HEK293 (cell line): ENCODE measurements at regions not wholly inside any gene's neighbourhood (a gene's known extent, or its start where the extent isn't known, plus 50 kb on each side); places are given as distances from the start of the nearest gene placed in this dataset.

Source experiments
- CTCF ChIA-PET: fragments of 350-600 bp; formaldehyde crosslinking; extraction: SDS; loops from one replicate; lab custom pipeline; 2021; ENCODE audit warnings: antibody characterized with exemption; lab: Yijun Ruan, JAX
- POLR2A ChIA-PET: fragments of 300-600 bp; formaldehyde crosslinking; extraction: SDS; loops from one replicate; lab custom pipeline; 2020; ENCODE audit warnings: antibody characterized with exemption, inconsistent platforms; lab: Yijun Ruan, JAX
- H3K27ac ChIP-seq: fragments of 200-500 bp; sonication (Bioruptor generic); 2 replicates; pipeline ENCODE4 v1.5.1; 2014; ENCODE audit warnings: low read depth, low read length, control low read depth, inconsistent platforms; ENCODE audit errors: extremely low read depth
- H3K36me3 ChIP-seq, 2 experiments: fragments of 200-500 bp in 1 of 2; sonication (Bioruptor generic) in 1 of 2; 1 replicate in 1 of 2; 2 replicates in 1 of 2; pipeline ENCODE4 v1.5.1; 2014 to 2017; ENCODE audit warnings: inconsistent platforms in 2 of 2, low read length in 2 of 2; ENCODE audit not compliant: control insufficient read depth in 2 of 2, insufficient read depth in 1 of 2
- H3K4me1 ChIP-seq: fragments of 200-500 bp; sonication (Bioruptor generic); 2 replicates; pipeline ENCODE4 v1.5.1; 2014; ENCODE audit warnings: mild to moderate bottlenecking, low read length, inconsistent platforms; ENCODE audit not compliant: control insufficient read depth, insufficient read depth
- H3K4me3 ChIP-seq: 2 replicates; pipeline ENCODE4 v1.5.1; 2011; ENCODE audit warnings: low read depth, mild to moderate bottlenecking, control low read depth, low read length, moderate library complexity
- H3K9me3 ChIP-seq: fragments of 200-500 bp; sonication (Bioruptor generic); 2 replicates; pipeline ENCODE4 v1.5.1; 2014; ENCODE audit warnings: low read depth, low read length, inconsistent platforms; ENCODE audit not compliant: control insufficient read depth, insufficient read depth
- GLI4 ChIP-seq: fragments of 450-650 bp; formaldehyde crosslinking; IDR thresholded peaks from 2 replicates; pipeline ENCODE4 v1.5.1; 2016; ENCODE audit warnings: missing biosample characterization, missing genetic modification characterization
- MEIS1 ChIP-seq: sonication (generic); formaldehyde crosslinking; IDR thresholded peaks from 2 replicates; pipeline ENCODE4 v1.8.1; 2022; ENCODE audit warnings: missing genetic modification reagents, mild to moderate bottlenecking, borderline replicate concordance
- PATZ1 ChIP-seq: fragments of 450-650 bp; formaldehyde crosslinking; IDR thresholded peaks from 2 replicates; pipeline ENCODE4 v1.5.1; 2016; ENCODE audit warnings: missing biosample characterization, missing genetic modification characterization
- PRDM2 ChIP-seq: fragments of 450-650 bp; formaldehyde crosslinking; IDR thresholded peaks from 2 replicates; pipeline ENCODE4 v1.5.1; 2016; ENCODE audit warnings: missing biosample characterization, missing genetic modification characterization, borderline replicate concordance
- SCRT2 ChIP-seq: fragments of 450-650 bp; formaldehyde crosslinking; IDR thresholded peaks from 2 replicates; pipeline ENCODE4 v1.5.1; 2016; ENCODE audit warnings: missing biosample characterization, missing genetic modification characterization
- ZBTB11 ChIP-seq: fragments of 450-650 bp; formaldehyde crosslinking; conservative IDR thresholded peaks from 2 replicates; pipeline ENCODE4 v1.5.1; 2016; ENCODE audit warnings: low read depth, missing biosample characterization, missing genetic modification characterization
- ZFP37 ChIP-seq: fragments of 450-650 bp; formaldehyde crosslinking; IDR thresholded peaks from 2 replicates; pipeline ENCODE4 v1.5.1; 2016; ENCODE audit warnings: missing biosample characterization, missing genetic modification characterization
- ZNF16 ChIP-seq: fragments of 450-650 bp; formaldehyde crosslinking; IDR thresholded peaks from 2 replicates; pipeline ENCODE4 v1.5.1; 2016; ENCODE audit warnings: low read depth, missing biosample characterization, missing genetic modification characterization
- ZNF2 ChIP-seq: fragments of 450-650 bp; formaldehyde crosslinking; IDR thresholded peaks from 2 replicates; pipeline ENCODE4 v1.5.1; 2016; ENCODE audit warnings: missing biosample characterization, missing genetic modification characterization
- ZNF202 ChIP-seq: fragments of 450-650 bp; formaldehyde crosslinking; IDR thresholded peaks from 2 replicates; pipeline ENCODE4 v1.5.1; 2016; ENCODE audit warnings: missing biosample characterization, missing genetic modification characterization, borderline replicate concordance
- ZNF214 ChIP-seq: fragments of 450-650 bp; formaldehyde crosslinking; IDR thresholded peaks from 2 replicates; pipeline ENCODE4 v1.5.1; 2017; ENCODE audit warnings: missing biosample characterization, mild to moderate bottlenecking, missing genetic modification characterization, borderline replicate concordance
- ZNF26 ChIP-seq: fragments of 450-650 bp; formaldehyde crosslinking; IDR thresholded peaks from 2 replicates; pipeline ENCODE4 v1.5.1; 2016; ENCODE audit warnings: missing biosample characterization, missing genetic modification characterization
- ZNF521 ChIP-seq: fragments of 450-650 bp; formaldehyde crosslinking; IDR thresholded peaks from 2 replicates; pipeline ENCODE4 v1.5.1; 2017; ENCODE audit warnings: missing biosample characterization, mild to moderate bottlenecking, missing genetic modification characterization
- ZNF585B ChIP-seq: fragments of 450-650 bp; formaldehyde crosslinking; IDR thresholded peaks from 2 replicates; pipeline ENCODE4 v1.5.1; 2016; ENCODE audit warnings: missing biosample characterization, missing genetic modification characterization
- ZNF610 ChIP-seq: fragments of 450-650 bp; formaldehyde crosslinking; IDR thresholded peaks from 2 replicates; pipeline ENCODE4 v1.5.1; 2016; ENCODE audit warnings: missing biosample characterization, missing genetic modification characterization, borderline replicate concordance
- ZNF654 ChIP-seq: fragments of 450-650 bp; formaldehyde crosslinking; IDR thresholded peaks from 2 replicates; pipeline ENCODE4 v1.5.1; 2016; ENCODE audit warnings: low read depth, missing biosample characterization, missing genetic modification characterization
- ZNF658 ChIP-seq: fragments of 450-650 bp; formaldehyde crosslinking; IDR thresholded peaks from 2 replicates; pipeline ENCODE4; 2016; ENCODE audit warnings: missing biosample characterization, missing genetic modification characterization
- ZXDB ChIP-seq: fragments of 450-650 bp; formaldehyde crosslinking; IDR thresholded peaks from 2 replicates; pipeline ENCODE4 v1.5.1; 2016; ENCODE audit warnings: missing biosample characterization, missing genetic modification characterization
- TF ChIP-seq, protein P1 (sequence below): fragments of 450-650 bp; formaldehyde crosslinking; IDR thresholded peaks from 2 replicates; pipeline ENCODE4 v1.5.1; 2016; ENCODE audit warnings: missing biosample characterization, missing genetic modification characterization
- TF ChIP-seq, protein P2 (sequence below): fragments of 450-650 bp; formaldehyde crosslinking; IDR thresholded peaks from 2 replicates; pipeline ENCODE4 v1.5.1; 2016; ENCODE audit warnings: missing biosample characterization, missing genetic modification characterization

DNA sequence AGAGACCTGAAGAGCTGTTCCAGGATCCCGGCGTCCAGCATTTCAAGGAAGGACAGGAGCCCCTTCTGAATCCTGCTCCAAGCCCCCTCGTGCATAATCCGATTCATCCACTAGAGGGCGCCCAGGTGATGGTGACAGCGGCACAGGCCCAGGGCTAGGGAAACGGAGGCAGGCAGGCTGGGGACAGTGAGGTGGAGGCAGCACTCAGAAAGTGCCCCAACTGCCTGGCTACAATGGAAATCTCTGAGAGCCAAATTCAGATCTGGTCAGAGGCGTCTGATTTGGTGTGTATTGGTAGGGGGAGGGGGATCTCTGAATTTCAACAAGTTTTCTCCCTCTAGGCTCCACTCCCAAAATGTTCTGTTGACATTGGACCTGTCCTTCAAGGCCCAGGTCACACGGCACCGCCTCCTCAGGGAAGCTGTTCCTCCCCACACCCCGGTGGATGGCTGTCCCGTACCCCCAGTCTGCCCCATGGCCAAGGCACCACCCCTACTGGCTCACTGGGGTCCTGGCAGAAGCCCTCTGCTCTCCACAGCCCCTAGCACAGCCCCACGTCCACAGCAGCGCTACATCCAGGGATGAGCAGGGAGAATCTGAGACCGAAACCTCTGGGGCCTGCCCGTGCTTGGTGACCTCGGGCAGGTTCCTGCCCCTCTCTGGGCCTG is 142.9 kb downstream of the CRYBB2 start:
- Histone ChIP-seq H3K4me3 (no peak overlapping the region), H3K36me3 (peaks cover 0 to 61% of the 10 kb centered on the region in 2 experiments; a peak in 2 of 3 replicates), H3K9me3 (no peaks in the 10 kb centered on the region), H3K27ac (no peak overlapping the region), H3K4me1 (no peaks in the 10 kb centered on the region)
- ChIA-PET POLR2A (interaction anchor here (0.5 to 0.9 kb wide), 2 partner anchors 39 to 85 kb away, joined by 3 read pairs; no protein-coding TSS in a partner anchor), CTCF (interaction anchor here (0.7 to 4.2 kb wide), 15 partner anchors 11 to 468 kb away, joined by 3 to 22 read pairs (median 4); no protein-coding TSS in a partner anchor)
- no peak for TF ChIP-seq ZNF26 (tag by site-specific recombination)
- 0 out of 2 replicates have a peak, but pooled peaks have one; percentile 48 for TF ChIP-seq ZNF2 (tag by site-specific recombination)
- TF ChIP-seq ZXDB (tag by site-specific recombination): no peak
- peak; percentile 84 for TF ChIP-seq ZNF654 (tag by site-specific recombination)
- no peak for TF ChIP-seq ZNF658 (tag by site-specific recombination)
- TF ChIP-seq ZFP37: no peak
- TF ChIP-seq ZNF610 (tag by site-specific recombination): no peak
- no peak for TF ChIP-seq ZNF16 (tag by site-specific recombination)
- TF ChIP-seq ZNF214 (tag by site-specific recombination): no peak
- no peak for TF ChIP-seq MEIS1 (CRISPR knock-in tag)
- no peak for TF ChIP-seq PRDM2 (tag by site-specific recombination)
- no peak for TF ChIP-seq ZBTB11 (tag by site-specific recombination)
- 0 out of 2 replicates have a peak, but pooled peaks have one; percentile 16 for TF ChIP-seq PATZ1 (tag by site-specific recombination)
- no peak for TF ChIP-seq ZNF521
- TF ChIP-seq ZNF585B: no peak
- TF ChIP-seq, protein P1, sequence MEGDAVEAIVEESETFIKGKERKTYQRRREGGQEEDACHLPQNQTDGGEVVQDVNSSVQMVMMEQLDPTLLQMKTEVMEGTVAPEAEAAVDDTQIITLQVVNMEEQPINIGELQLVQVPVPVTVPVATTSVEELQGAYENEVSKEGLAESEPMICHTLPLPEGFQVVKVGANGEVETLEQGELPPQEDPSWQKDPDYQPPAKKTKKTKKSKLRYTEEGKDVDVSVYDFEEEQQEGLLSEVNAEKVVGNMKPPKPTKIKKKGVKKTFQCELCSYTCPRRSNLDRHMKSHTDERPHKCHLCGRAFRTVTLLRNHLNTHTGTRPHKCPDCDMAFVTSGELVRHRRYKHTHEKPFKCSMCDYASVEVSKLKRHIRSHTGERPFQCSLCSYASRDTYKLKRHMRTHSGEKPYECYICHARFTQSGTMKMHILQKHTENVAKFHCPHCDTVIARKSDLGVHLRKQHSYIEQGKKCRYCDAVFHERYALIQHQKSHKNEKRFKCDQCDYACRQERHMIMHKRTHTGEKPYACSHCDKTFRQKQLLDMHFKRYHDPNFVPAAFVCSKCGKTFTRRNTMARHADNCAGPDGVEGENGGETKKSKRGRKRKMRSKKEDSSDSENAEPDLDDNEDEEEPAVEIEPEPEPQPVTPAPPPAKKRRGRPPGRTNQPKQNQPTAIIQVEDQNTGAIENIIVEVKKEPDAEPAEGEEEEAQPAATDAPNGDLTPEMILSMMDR (tag by site-specific recombination): peak; percentile 74
- TF ChIP-seq, protein P2, sequence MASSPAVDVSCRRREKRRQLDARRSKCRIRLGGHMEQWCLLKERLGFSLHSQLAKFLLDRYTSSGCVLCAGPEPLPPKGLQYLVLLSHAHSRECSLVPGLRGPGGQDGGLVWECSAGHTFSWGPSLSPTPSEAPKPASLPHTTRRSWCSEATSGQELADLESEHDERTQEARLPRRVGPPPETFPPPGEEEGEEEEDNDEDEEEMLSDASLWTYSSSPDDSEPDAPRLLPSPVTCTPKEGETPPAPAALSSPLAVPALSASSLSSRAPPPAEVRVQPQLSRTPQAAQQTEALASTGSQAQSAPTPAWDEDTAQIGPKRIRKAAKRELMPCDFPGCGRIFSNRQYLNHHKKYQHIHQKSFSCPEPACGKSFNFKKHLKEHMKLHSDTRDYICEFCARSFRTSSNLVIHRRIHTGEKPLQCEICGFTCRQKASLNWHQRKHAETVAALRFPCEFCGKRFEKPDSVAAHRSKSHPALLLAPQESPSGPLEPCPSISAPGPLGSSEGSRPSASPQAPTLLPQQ (tag by site-specific recombination): 0 out of 2 replicates have a peak, but pooled peaks have one; percentile 35
- TF ChIP-seq GLI4: peak; percentile 82
- TF ChIP-seq SCRT2: peak; percentile 88
- TF ChIP-seq ZNF202 (tag by site-specific recombination): no peak
